ENCODE measurements at regions not wholly inside any gene's neighbourhood (a gene's known extent, or its start where the extent isn't known, plus 50 kb on each side); places are given as distances from the start of the nearest gene placed in this dataset.

DNA sequence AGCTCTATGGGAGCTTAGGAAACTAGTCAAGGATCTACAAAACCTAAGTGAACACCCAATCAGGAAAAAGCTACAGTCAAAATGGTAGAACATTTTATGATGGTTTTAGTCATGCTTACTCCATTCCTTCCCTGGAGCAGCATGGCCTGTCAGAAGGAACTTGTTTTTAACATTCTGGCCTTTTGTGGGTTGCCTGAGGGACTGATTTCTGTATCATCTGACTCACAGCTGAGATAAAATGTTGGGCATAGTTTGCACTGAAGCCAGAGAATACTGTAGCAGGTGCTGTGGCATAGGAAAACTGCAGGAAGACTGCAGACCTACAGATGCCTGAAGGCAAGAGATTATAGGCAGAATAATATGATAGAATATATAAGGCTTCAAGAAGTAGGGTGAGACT lies 719.6 kb upstream of the GRAMD2B start:
- no peaks in the 10 kb centered on the region for H3K4me1 Mint-ChIP-seq
- peaks cover 0 to 27% (median 12%) of the 10 kb centered on the region in 6 donors for H3K9me3 Mint-ChIP-seq

DNA sequence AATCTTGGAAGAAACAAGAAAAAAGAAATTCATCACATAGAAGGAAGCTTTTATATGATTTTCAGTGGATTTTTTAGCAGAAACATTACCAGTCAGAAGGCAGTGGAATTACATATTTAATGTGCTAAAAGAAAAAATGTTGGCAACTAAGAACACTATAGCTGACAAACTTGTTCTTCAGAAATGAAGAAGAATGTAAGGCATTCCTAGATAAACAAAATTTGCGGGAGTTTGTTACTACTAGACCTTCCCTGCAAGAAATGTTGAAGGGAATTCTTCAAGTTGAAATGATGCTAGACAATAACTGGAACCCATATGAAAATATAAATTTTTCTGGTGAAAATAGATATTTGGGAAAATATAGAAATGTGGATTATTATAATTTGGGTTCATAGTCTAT lies 718.3 kb upstream of the GRAMD2B start:
- Mint-ChIP-seq H3K36me3 (no peaks in the 10 kb centered on the region), H3K27me3 (ENCODE audit: low read depth in 3 of 3) (no peaks in the 10 kb centered on the region)

More for the DNA sequence above, 719.6 kb upstream of the GRAMD2B start:
- no peak overlapping the region for H3K4me3 Mint-ChIP-seq
- no peak overlapping the region for H3K27ac Mint-ChIP-seq
- no peaks in the 10 kb centered on the region for H3K36me3 Mint-ChIP-seq
- DNase-seq, result no peak
- no peaks in the 10 kb centered on the region for H3K27me3 Mint-ChIP-seq (ENCODE audit: low read depth in 3 of 3)

DNA sequence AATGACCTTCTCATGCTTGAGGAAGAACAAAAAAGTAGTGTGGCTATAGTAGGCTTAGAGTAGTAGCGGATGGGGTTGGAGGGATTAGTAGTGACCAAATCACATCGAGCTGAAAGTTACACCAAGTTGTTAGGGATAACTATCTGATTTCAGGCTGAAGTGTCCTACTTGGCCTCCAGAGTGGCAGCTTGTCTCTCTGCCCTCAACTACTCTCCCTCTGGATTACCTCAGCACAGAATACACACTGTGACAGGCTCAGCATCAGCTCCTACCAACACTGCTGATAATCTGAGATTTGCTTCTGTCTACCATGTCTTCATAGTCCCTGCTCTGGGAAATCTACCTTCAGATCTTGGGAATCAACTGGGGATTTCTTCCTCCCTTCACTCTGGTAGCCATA lies 714.6 kb upstream of the GRAMD2B start:
- Mint-ChIP-seq H3K27me3 (ENCODE audit: low read depth in 3 of 3) (peaks cover 0 to 2% (median 0%) of the 10 kb centered on the region in 3 donors), H3K9me3 (peaks cover 3 to 27% (median 14%) of the 10 kb centered on the region in 6 donors), H3K36me3 (no peaks in the 10 kb centered on the region), H3K4me1 (no peaks in the 10 kb centered on the region), H3K27ac (no peak overlapping the region), H3K4me3 (no peak overlapping the region)
- DNase-seq, result no peak

More for the DNA sequence above, 718.3 kb upstream of the GRAMD2B start:
- no peak for DNase-seq
- Mint-ChIP-seq H3K27ac (no peak overlapping the region), H3K9me3 (peaks cover 3 to 27% (median 14%) of the 10 kb centered on the region in 6 donors), H3K4me1 (no peaks in the 10 kb centered on the region), H3K4me3 (no peak overlapping the region)

DNA sequence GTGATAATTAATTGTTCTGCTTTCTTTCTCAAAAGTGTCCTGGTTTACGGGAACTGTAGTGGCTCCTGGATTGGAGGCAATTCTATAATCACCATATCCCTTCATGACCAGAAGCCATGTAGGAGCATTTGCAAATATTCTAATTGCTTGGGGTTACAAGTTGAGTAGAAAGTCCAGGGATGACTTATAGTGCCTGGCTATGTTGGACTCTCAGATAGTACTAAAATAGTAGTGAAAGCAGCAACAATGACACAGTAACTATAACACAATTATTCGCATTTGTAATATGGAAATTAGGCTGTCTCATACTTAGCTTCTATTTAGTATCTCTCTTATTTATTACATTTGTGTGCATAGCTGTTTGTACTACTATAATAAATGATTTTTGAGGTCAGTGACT lies 712.5 kb upstream of the GRAMD2B start:
- Mint-ChIP-seq H3K4me1 (no peaks in the 10 kb centered on the region), H3K36me3 (no peaks in the 10 kb centered on the region), H3K27ac (no peak overlapping the region), H3K9me3 (peaks cover 3 to 15% (median 4%) of the 10 kb centered on the region in 6 donors), H3K27me3 (ENCODE audit: low read depth in 3 of 3) (peaks cover 0 to 2% (median 0%) of the 10 kb centered on the region in 3 donors), H3K4me3 (no peak overlapping the region)
- DNase-seq, result no peak

DNA sequence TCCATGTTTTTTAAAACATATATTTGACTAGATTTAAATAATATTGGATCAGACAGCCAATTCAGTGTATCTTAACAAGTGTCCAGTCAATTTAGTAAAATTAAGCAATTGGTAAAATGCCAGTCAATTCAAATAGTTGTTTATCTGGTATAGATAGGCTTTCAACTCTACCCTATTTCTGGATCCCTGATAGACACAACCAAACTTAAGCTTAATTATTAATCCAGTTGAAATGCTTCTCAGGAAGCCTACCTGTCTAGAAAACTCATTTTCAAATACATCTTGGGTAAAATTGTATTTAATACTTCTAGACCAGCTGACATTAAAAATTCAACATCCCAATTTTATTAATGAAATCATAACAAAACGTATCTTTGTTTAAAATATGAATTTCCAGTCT lies 710.8 kb upstream of the GRAMD2B start:
- no peak for DNase-seq
- Mint-ChIP-seq H3K27ac (no peak overlapping the region), H3K4me1 (no peaks in the 10 kb centered on the region), H3K4me3 (no peak overlapping the region), H3K36me3 (no peaks in the 10 kb centered on the region), H3K9me3 (peaks cover 3 to 15% (median 4%) of the 10 kb centered on the region in 6 donors), H3K27me3 (ENCODE audit: low read depth in 3 of 3) (peaks cover 0 to 2% (median 0%) of the 10 kb centered on the region in 3 donors)

DNA sequence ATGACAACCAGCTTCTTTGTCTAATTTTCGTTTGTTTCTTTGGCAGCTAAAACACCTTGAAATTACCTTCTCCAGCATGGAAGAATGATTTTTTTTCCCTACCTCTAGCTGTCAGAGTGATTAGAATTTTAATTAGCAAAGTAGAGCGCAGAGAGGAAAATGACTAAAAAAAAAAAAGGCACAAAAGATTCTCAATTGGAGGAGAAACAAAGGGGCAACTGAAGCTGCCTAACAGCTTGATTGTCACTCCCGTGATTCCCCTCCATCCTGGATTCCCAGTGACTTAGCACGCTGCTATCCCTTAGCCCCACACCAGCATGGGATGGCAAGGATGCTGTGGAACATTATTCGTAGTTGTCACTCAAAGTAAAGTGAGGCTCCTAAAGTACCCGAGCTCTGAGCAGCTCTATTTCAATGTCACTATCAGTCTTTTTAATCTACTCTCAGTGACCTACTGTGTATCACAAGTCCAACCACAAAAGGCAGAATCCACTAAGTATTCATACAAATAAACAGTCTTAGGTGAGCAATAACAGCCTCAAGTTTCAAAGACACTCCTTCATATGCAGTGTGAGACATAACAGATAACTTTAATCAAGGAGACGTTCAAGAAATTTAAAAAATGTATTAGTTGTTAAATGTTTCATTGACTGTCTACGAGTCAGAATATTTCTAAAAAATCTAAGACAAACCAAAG lies 710.0 kb upstream of the GRAMD2B start:
- Mint-ChIP-seq H3K36me3 (no peaks in the 10 kb centered on the region), H3K27me3 (ENCODE audit: low read depth in 3 of 3) (peaks cover 0 to 2% (median 0%) of the 10 kb centered on the region in 3 donors), H3K9me3 (peaks cover 3 to 15% (median 5%) of the 10 kb centered on the region in 6 donors), H3K4me1 (no peaks in the 10 kb centered on the region), H3K27ac (no peak overlapping the region), H3K4me3 (no peak overlapping the region)
- DNase-seq, result no peak

DNA sequence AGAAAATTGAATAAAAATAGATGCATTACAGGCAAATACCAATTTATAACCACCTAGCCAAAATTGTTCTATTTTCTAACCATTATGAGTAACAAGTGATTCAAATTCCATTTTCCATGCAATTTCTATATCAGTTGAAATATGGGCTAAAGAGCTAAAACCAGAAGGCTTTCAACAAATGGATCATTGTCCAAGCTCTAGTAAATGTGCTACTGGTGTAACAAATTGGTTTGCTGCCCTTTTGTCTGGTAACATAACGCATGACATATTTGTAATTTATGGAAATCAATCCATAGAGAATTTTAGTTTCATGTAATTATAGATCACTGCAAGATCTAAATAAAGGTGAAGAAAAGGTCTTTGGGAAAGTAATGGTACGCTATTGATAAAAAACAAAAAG lies 708.0 kb upstream of the GRAMD2B start:
- no peaks in the 10 kb centered on the region for H3K4me1 Mint-ChIP-seq
- H3K36me3 Mint-ChIP-seq, result no peaks in the 10 kb centered on the region
- peaks cover 0 to 1% (median 0%) of the 10 kb centered on the region in 3 donors for H3K27me3 Mint-ChIP-seq (ENCODE audit: low read depth in 3 of 3)
- no peak overlapping the region for H3K4me3 Mint-ChIP-seq
- H3K27ac Mint-ChIP-seq, result no peak overlapping the region
- no peak for DNase-seq
- H3K9me3 Mint-ChIP-seq, result peaks cover 0 to 6% (median 2%) of the 10 kb centered on the region in 6 donors

DNA sequence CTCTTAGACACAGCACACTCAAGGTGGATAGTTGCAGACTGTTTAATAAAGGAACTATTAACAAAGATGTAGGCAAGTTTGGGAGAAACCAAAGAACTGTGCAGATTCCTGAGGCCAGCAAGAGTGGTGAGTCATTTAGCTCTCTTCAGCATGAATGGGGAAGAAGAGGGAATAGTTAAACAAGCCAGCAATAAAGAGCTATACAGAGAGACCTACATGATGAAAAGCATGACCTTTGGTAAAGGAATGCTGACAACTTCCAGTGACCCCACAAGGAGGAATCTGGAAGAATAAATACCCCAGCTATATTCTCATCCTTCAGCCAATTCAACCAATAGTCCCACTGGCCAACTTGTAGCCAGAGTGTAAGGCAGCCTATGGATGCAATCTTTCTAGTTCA lies 706.0 kb upstream of the GRAMD2B start:
- H3K4me3 Mint-ChIP-seq, result no peak overlapping the region
- H3K27me3 Mint-ChIP-seq (ENCODE audit: low read depth in 3 of 3), result no peaks in the 10 kb centered on the region
- no peak for DNase-seq
- no peaks in the 10 kb centered on the region for H3K4me1 Mint-ChIP-seq
- H3K36me3 Mint-ChIP-seq, result no peaks in the 10 kb centered on the region
- H3K27ac Mint-ChIP-seq, result no peak overlapping the region
- H3K9me3 Mint-ChIP-seq, result peaks cover 0 to 7% (median 3%) of the 10 kb centered on the region in 6 donors

DNA sequence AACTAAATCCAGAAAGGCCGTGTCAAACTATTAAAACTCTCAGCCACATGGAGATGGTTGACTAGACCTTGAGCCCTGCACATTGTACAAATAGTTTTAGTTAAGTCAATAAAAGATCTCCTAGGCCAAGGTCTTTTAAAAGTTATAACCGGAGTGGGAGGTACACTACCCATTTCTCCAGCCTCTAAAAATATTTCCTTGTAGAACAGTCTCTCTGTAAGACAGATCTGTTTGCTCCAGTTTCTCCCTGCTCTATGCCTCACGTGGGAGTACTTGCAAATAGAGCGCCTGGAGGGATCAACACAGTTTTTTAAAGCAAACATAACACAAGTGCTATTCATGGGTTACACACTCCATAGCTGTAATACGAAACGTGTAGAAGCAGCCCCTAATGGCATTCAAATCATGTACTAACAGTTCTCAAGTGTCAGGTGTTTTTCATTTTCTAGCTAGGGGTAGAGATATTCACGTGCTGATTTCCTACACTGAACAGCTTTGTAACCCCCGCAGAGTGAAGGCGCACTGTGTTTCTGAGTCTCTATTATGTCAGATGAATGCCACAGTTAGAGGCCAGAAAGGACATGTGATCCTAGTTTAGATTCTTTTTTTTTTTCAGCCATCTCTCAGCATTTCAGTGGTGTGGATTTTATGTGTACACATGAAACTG lies 703.4 kb upstream of the GRAMD2B start:
- no peak for DNase-seq
- Mint-ChIP-seq H3K27me3 (ENCODE audit: low read depth in 3 of 3) (no peaks in the 10 kb centered on the region), H3K27ac (no peak overlapping the region), H3K9me3 (peaks cover 0 to 9% (median 1%) of the 10 kb centered on the region in 6 donors), H3K4me3 (no peak overlapping the region), H3K4me1 (no peaks in the 10 kb centered on the region), H3K36me3 (no peaks in the 10 kb centered on the region)

DNA sequence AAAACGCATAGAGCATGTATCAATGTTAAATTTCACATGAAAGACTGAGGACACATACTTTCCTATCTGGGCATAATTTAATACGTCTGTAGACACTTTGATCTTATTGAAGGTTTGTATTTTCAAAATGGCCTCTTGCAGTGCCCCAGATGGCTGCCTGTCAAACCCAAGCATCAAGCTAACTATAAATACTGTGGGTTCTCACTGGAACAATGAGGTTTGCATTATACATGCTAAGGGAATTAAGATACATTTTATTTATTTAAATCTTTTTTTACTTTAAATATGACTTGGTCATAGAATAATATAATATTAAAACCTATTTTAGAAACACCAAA lies 702.9 kb upstream of the GRAMD2B start:
- no peaks in the 10 kb centered on the region for H3K27me3 Mint-ChIP-seq (ENCODE audit: low read depth in 3 of 3)
- peaks cover 0 to 9% (median 1%) of the 10 kb centered on the region in 6 donors for H3K9me3 Mint-ChIP-seq
- H3K36me3 Mint-ChIP-seq, result no peaks in the 10 kb centered on the region

DNA sequence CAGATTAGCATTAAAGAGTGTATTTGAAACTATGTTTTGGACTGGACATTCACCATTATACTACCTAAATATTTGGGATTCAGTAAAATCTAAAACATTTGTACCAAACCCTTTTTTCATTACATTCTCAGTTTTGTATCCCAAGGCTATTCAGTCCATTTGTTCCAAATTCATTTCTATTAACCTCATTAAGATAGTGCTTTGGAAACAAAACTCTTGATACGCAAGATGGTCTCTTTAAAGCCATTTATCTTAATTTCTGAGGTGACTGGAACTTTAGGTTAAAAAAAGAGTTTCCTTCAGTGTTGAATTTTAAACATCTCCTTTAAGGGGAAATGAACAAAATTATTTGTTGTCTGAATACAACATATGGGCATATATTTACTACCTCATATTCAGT lies 702.5 kb upstream of the GRAMD2B start:
- no peaks in the 10 kb centered on the region for H3K27me3 Mint-ChIP-seq (ENCODE audit: low read depth in 3 of 3)
- no peak for DNase-seq
- no peaks in the 10 kb centered on the region for H3K36me3 Mint-ChIP-seq
- H3K4me1 Mint-ChIP-seq, result no peaks in the 10 kb centered on the region
- no peak overlapping the region for H3K27ac Mint-ChIP-seq
- H3K4me3 Mint-ChIP-seq, result no peak overlapping the region
- peaks cover 0 to 9% (median 1%) of the 10 kb centered on the region in 6 donors for H3K9me3 Mint-ChIP-seq

More for the DNA sequence above, 702.9 kb upstream of the GRAMD2B start:
- no peak for DNase-seq
- Mint-ChIP-seq H3K4me1 (no peaks in the 10 kb centered on the region), H3K4me3 (no peak overlapping the region), H3K27ac (no peak overlapping the region)

DNA sequence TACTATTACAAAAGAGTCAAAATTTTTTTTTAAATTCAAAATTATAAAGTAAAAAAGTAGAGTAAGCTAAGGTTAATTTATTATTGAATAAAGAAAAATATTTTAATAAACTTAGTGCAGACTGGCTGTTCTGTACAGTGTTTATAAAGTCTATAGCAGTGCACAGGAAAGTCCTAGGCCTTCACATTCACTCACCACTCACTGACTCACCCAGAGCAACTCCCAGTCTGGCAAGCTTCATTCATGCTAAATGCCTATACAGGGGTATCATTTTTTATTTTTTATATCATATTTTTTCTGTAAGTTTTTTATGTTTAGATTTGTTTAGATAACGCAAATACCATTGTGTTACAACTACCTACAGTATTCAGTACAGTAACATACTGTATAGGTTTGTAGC lies 700.7 kb upstream of the GRAMD2B start:
- no peak for DNase-seq
- no peaks in the 10 kb centered on the region for H3K27me3 Mint-ChIP-seq (ENCODE audit: low read depth in 3 of 3)
- H3K9me3 Mint-ChIP-seq, result peaks cover 0 to 7% (median 0%) of the 10 kb centered on the region in 6 donors
- H3K4me1 Mint-ChIP-seq, result no peaks in the 10 kb centered on the region
- no peaks in the 10 kb centered on the region for H3K36me3 Mint-ChIP-seq
- H3K27ac Mint-ChIP-seq, result no peak overlapping the region
- H3K4me3 Mint-ChIP-seq, result no peak overlapping the region

DNA sequence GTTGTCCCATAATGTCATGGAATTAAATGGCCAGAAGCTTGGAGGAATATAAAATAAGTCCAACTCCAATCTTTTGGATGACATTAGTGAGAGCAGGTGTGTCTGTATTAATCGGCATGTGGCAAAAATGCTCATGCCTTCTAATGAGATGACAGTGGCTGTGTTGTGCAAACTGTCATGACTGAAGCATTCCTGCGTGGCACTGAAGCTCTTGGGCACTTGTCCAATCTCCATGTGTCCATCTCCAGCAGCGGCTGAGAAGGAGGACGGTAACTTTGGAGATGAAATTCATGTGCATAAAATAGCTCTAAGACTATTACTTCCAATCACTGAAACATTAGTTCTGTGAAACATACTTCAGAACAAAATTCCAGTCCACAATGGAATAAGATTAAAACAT lies 697.5 kb upstream of the GRAMD2B start:
- Mint-ChIP-seq H3K36me3 (peaks cover 0 to 2% (median 0%) of the 10 kb centered on the region in 3 donors), H3K4me1 (no peaks in the 10 kb centered on the region), H3K27ac (no peak overlapping the region), H3K9me3 (peaks cover 0 to 12% (median 4%) of the 10 kb centered on the region in 6 donors), H3K27me3 (ENCODE audit: low read depth in 3 of 3) (peaks cover 0 to 2% (median 0%) of the 10 kb centered on the region in 3 donors), H3K4me3 (no peak overlapping the region)
- no peak for DNase-seq

DNA sequence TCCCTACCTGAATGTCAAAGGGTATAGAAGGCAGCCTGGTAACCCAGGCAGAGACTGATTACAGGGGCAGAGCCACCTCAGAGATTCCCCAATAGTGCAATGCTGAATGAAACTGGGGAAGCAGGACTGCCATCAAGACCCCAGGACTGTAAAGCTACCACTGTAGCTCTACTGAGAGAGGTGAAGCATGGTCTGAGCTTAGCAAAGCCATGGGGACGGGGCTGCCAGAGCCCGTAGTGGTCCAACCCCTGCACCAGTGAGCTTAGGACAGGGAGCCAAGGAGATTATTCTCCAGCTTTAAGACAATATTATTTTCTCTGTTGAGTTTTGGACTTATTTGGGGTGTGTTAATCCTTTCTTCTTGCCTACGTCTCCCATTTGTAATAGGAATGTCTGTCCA lies 679.3 kb upstream of the GRAMD2B start:
- Mint-ChIP-seq H3K36me3 (no peaks in the 10 kb centered on the region), H3K4me1 (no peaks in the 10 kb centered on the region), H3K27ac (no peak overlapping the region), H3K9me3 (peaks cover 5 to 19% (median 6%) of the 10 kb centered on the region in 6 donors), H3K4me3 (no peak overlapping the region), H3K27me3 (ENCODE audit: low read depth in 3 of 3) (peaks cover 0 to 6% (median 1%) of the 10 kb centered on the region in 3 donors)
- DNase-seq, result no peak
